BJ (cell line): ENCODE measurements at regions not wholly inside any gene's neighbourhood (a gene's known extent, or its start where the extent isn't known, plus 50 kb on each side); places are given as distances from the start of the nearest gene placed in this dataset.

Source experiments
- CTCF ChIA-PET: fragments of 350-600 bp; formaldehyde crosslinking; extraction: SDS; loops from one replicate; lab custom pipeline; 2021; ENCODE audit warnings: antibody characterized with exemption, inconsistent platforms; lab: Yijun Ruan, JAX
- POLR2A ChIA-PET: fragments of 300-600 bp; sonication (Branson Sonifier 250); formaldehyde crosslinking; extraction: SDS; loops from one replicate; lab custom pipeline; 2021; ENCODE audit warnings: antibody characterized with exemption; lab: Charles Lee
- DNase-seq: peaks from one replicate; pipeline ENCODE4 v3.0.0-alpha.2; 2011; ENCODE audit warnings: low read depth
- H3K27me3 ChIP-seq: 2 replicates; pipeline ENCODE4 v1.6.0; 2011; ENCODE audit warnings: low read length; ENCODE audit not compliant: control insufficient read depth, insufficient read depth
- H3K36me3 ChIP-seq: 2 replicates; pipeline ENCODE4 v1.5.1; 2011; ENCODE audit warnings: low read length; ENCODE audit not compliant: control insufficient read depth, insufficient read depth
- H3K4me3 ChIP-seq: 2 replicates; pipeline ENCODE4 v1.5.1; 2011; ENCODE audit warnings: low read depth, mild to moderate bottlenecking, control low read depth, low read length
- CTCF ChIP-seq: IDR thresholded peaks from 2 replicates; pipeline ENCODE4 v1.5.1; 2011; ENCODE audit warnings: low read depth, mild to moderate bottlenecking, control low read depth, inconsistent platforms, low read length, moderate library complexity; ENCODE audit not compliant: insufficient read depth

- H3K27me3 ChIP-seq: no peaks in the 10 kb centered on the region
- TF ChIP-seq CTCF: no peak
- POLR2A ChIA-PET: no interaction called here
- CTCF ChIA-PET: no interaction called here
- no peak for DNase-seq
- H3K4me3 ChIP-seq: no peak overlapping the region
- H3K36me3 ChIP-seq: no peaks in the 10 kb centered on the region
Observed at GRCh38 chrX:150047818-150048217, 109.5 kb upstream of the EOLA2 start.

GRCh38 chrX:150049647-150050046, 111.4 kb upstream of the EOLA2 start:
- no peak for TF ChIP-seq CTCF
- ChIA-PET POLR2A (no interaction called here), CTCF (interaction anchor here (0.6 kb wide), 1 partner anchor 640 kb away, joined by 3 read pairs; no protein-coding TSS in a partner anchor)
- H3K27me3 ChIP-seq: no peaks in the 10 kb centered on the region
- H3K4me3 ChIP-seq: no peak overlapping the region
- no peak for DNase-seq
- H3K36me3 ChIP-seq: no peaks in the 10 kb centered on the region

- POLR2A ChIA-PET: no interaction called here
- Histone ChIP-seq H3K36me3 (no peaks in the 10 kb centered on the region), H3K4me3 (no peak overlapping the region), H3K27me3 (no peaks in the 10 kb centered on the region)
- TF ChIP-seq CTCF: no peak
- CTCF ChIA-PET: no interaction called here
- DNase-seq: no peak
Observed at GRCh38 chrX:150050387-150050786, 112.1 kb upstream of the EOLA2 start.

GRCh38 chrX:150051096-150051495, 112.8 kb upstream of the EOLA2 start:
- no peak overlapping the region for H3K4me3 ChIP-seq
- no peak for TF ChIP-seq CTCF
- ChIA-PET CTCF (interaction anchor here (0.6 kb wide), 1 partner anchor 417 kb away, joined by 3 read pairs; no protein-coding TSS in a partner anchor), POLR2A (no interaction called here)
- H3K27me3 ChIP-seq: no peaks in the 10 kb centered on the region
- DNase-seq: no peak
- no peaks in the 10 kb centered on the region for H3K36me3 ChIP-seq

- POLR2A ChIA-PET: no interaction called here
- no peak for TF ChIP-seq CTCF
- Histone ChIP-seq H3K27me3 (no peaks in the 10 kb centered on the region), H3K4me3 (no peak overlapping the region), H3K36me3 (no peaks in the 10 kb centered on the region)
- DNase-seq: no peak
- CTCF ChIA-PET: no interaction called here
Observed at GRCh38 chrX:150052226-150052625, 113.9 kb upstream of the EOLA2 start.
